Peyer's patch (tissue), 4 donors: ENCODE measurements at regions not wholly inside any gene's neighbourhood (a gene's known extent, or its start where the extent isn't known, plus 50 kb on each side); places are given as distances from the start of the nearest gene placed in this dataset.

Source experiments
- CTCF ChIP-seq, 6 experiments: fragments of 450-650 bp in 4 of 6; fragments of 200-600 bp in 2 of 6; sonication (generic) in 1 of 6; IDR thresholded peaks; one replicate each; pipeline ENCODE4 v1.5.1; 2017 to 2019; ENCODE audit warnings: antibody characterized with exemption in 6 of 6, mild to moderate bottlenecking in 3 of 6, moderate library complexity in 1 of 6
- POLR2A ChIP-seq, 2 donors: fragments of 450-650 bp; IDR thresholded peaks; one replicate each; pipeline ENCODE4 v1.5.1; 2017; ENCODE audit warnings: antibody characterized with exemption in 2 of 2, mild to moderate bottlenecking in 2 of 2, moderate library complexity in 2 of 2

GRCh38 chr4:35494955-35495354, 749.4 kb downstream of the ARAP2 start:
- no peak for TF ChIP-seq CTCF (IDR thresholded peaks at IDR 0.05)
- no peak for TF ChIP-seq POLR2A (IDR thresholded peaks at IDR 0.05)
